Activated CD4-positive, CD25-positive, alpha-beta regulatory T cell treated with anti-CD3 and anti-CD28 coated beads, Interleukin-2, amount 50 U/mL, for 24 hours (primary cell): ENCODE measurements at regions not wholly inside any gene's neighbourhood (a gene's known extent, or its start where the extent isn't known, plus 50 kb on each side); places are given as distances from the start of the nearest gene placed in this dataset.
"Not testable (repeated sequence)": the region's sequence is repeated elsewhere in the genome, so short reads cannot be mapped to it uniquely, and the experiment has no call there.

ENCODE experiments used
- ATAC-seq, 2 donors: fragments of 150-1000 bp; cut with Tn5 transposase; one replicate each; pipeline ENCODE4 v1.10.0; 2021; ENCODE audit warnings: mild to moderate bottlenecking in 1 of 2, moderate library complexity in 1 of 2

GRCh38 chr4:67412153-67412712 lies 133.1 kb downstream of the CENPC start:
- not testable (repeated sequence) for ATAC-seq

DNA sequence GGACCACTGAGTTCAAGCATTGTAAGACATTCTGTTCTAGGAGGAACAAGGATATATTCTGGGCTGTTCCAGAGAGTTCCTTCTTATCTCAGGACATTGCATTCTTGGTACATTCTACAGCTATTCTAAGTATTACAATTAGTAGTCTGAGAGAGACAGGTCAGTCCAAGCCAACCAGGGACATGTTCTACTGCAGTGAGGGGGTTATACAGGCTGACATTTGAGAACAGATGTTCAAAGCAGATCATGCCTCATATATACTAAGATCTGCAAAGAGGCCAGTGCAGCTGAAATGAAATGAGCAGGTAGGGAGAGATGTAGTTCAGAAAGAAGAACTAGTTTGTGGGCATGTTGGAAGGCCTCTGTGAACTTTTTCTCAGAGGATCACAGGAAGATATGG lies 142.0 kb downstream of the CENPC start:
- no peak for ATAC-seq

DNA sequence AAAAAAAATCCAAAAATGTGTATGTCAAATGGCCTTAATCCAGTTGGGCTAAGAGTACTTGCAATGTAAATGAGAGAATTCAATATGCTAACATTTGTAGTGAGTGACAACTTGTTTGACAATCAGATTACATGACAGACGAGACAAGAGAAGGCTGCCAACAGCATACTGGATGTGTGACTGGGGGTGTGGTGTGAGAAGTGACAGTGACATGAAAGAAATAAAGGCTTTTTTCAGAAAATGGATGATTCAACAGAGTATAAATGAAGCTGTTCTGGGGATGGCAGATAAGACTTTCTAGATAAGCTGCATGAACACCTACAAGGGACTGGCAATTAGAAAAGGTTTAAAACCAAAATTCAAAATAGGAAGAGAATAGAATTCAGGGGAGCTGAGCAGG lies 143.4 kb downstream of the CENPC start:
- no peak for ATAC-seq

DNA sequence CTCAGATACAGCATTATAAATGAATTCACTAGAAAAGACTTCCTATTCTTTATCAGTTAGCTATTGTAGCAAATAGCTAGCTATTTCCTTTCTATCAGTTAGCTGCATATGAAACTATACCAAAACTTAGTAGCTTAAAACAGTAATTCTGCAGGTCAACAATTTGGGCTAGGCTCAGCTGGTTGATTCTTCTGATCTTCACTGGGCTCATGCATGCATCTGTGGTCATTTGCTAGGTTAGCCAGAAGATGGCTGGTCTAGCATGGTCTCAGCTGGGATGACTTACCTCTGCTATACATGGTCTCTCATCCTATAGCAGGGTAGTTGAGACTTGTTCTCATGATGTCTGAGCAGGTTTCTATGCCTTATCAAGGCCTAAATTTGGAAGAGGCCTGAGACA lies 147.4 kb downstream of the CENPC start:
- ATAC-seq: no peak

DNA sequence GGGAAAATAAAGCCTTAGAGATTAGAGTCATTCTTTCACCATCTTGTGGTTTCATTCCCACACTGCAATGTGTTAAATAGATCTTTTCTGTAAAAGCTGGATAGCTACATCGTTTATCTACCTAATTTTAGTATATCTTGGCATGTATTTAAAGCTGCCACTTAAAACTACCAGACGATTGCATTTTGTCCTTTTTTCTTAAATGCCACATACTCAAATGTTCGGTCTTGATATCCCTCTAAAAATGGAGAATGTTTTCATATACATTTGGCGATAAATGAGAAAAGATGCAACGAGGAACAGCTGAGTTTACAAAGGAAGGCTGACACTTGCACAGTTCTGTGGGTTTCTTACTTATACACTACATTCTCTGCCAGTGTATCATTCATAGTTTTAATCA lies 148.3 kb downstream of the CENPC start:
- no peak for ATAC-seq

- ATAC-seq: no peak
Measured at GRCh38 chr4:67396008-67396407, 149.3 kb downstream of the CENPC start.

DNA sequence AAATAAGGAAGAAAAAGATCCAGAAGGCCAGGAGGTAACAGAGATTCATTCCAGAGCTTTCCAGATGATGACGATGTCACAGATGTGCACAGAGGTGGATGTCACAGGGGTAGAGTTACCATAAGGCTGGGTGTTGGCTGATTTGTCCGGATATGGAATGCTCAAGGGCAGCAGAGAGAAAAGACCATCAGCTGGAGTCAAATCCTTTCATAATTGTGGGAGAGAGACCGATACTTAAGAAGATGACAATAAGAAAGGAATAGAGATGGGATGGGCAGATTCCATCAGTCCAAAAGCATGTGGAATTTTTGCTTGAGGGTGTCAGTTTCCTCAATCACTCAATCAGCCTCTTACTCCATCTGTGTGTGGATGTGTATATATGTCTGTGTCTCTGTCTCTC lies 150.4 kb downstream of the CENPC start:
- no peak for ATAC-seq

DNA sequence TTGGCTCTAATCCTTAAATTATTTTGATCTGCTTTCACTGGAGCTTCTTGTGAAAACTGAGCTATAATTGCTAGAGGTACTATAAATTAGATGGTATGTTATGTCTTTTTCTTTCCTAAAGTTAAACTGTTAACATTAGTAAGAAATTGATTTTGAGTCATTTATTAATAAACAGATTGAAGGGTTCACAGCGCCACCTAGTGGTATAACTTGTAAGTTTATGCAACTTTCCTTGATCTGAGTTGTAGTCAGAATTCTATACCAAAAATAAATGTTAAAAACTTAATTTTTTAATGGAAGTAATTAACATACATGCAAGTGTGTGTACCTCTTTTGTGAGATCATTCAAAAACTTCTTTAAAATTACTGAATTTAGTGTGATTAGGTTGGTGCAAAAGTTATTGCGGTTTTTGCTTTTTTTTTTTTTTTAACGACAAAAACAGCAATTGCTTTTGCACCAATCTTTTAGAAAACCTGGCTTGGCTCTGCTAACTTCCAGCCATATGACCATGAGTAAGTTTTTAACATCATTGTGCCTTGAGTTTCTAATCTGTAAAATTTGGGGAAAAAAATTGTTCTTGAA lies 151.5 kb downstream of the CENPC start:
- no peak for ATAC-seq

GRCh38 chr4:67393007-67393406 lies 152.3 kb downstream of the CENPC start:
- no peak for ATAC-seq

DNA sequence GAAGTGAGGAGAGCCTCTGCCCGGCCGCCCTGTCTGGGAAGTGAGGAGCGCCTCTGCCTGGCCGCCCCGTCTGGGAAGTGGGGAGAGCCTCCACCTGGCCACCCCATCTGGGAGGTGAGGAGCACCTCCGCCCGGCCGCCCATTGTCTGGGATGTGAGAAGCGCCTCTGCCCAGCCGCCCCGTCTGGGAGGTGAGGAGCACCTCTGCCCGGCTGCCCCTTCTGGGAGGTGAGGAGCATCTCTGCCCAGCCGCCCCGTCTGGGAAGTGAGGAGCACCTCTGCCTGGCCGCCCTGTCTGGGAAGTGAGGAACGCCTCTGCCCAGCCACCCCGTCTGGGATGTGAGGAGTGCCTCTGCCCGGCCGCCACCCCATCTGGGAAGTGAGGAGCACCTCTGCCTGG lies 163.9 kb downstream of the CENPC start:
- ATAC-seq: not testable (repeated sequence)

GRCh38 chr4:67380702-67381405 lies 164.4 kb downstream of the CENPC start:
- ATAC-seq: not testable (repeated sequence)

DNA sequence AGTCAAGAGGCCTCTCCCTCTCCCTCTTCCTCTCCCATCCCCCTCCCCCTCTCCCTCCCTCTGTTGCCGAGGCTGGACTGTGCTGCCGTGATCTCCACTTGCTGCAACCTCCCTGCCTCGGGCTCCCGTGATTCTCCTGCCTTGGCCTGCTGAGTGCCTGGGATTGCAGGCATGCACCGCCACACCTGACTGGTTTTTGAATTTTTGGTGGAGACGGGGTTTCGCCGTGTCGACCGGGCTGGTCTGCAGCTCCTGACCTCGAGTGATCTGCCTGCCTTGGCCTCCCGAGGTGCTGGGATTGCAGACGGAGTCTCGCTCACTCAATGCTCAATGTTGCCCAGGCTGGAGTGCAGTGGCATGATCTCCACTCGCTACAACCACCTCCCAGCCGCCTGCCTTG lies 165.1 kb downstream of the CENPC start:
- ATAC-seq: no peak

GRCh38 chr4:67375291-67375690 lies 170.0 kb downstream of the CENPC start:
- ATAC-seq: no peak

DNA sequence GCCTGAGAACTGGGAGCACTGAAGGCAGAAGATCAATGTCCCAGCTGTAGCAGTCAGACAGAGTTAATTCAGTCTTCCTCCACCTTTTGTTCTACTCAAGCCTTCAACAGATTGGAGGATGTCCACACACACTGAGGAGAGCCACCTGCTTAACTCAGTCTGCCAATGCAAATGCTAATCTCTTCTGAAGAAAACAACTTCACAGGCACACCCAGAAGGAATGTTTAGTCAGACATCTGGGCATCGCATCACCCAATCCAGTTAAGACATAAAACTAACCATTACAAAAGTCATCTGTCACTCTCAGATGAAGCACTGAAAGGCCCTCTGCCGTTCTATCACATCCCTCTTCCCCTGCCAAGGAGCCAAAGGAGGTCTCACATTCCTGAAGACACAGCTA lies 173.7 kb downstream of the CENPC start:
- ATAC-seq: no peak

DNA sequence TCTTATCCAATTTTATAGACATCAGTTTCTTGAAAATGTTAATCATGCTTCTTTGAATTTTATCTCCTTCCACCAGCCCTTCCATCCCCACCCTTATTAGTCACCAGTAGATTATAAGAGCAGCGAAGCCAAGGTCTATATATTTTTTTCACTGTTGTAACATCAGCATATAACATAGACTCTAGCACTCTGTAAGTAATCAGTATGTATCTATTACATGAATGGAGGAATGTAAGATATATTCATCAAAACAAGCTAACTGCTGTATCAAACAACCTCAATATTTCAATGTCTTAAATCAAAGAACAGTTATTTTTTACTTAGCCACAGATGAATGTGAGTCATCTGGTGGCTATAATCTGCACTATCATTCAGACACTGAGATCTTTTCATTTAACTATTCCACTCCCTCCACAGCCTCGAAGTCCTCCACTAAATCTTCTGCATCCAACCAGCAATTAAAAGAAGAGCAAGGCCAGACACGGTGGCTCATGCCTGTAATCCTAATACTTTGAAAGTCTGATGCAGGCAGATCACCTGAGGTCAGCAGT lies 178.9 kb downstream of the CENPC start:
- ATAC-seq: no peak

- no peak for ATAC-seq
Measured at GRCh38 chr4:67365661-67366245, 179.6 kb downstream of the CENPC start.

GRCh38 chr4:67355806-67356205 lies 189.5 kb downstream of the CENPC start:
- no peak for ATAC-seq

DNA sequence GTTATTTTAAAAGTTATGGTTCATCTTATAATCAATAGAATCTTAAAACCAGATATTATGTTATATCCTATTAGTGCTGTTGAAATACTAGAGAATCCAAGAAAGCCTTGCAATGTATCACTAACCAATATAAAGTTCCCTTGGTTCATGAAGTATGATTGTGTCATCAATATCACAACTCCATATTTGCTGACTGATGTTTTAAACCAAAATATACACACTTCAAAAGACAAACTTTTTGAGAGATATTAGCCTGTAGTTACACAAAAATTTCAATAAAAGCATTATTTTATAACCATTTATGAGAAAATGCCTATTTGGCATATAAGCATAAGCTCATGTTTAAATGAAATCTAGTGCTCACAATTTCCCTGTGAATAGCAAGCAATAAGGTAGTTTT lies 198.6 kb downstream of the CENPC start:
- ATAC-seq: no peak

- ATAC-seq: no peak
Measured at GRCh38 chr4:67344594-67345380, 200.5 kb downstream of the CENPC start.

DNA sequence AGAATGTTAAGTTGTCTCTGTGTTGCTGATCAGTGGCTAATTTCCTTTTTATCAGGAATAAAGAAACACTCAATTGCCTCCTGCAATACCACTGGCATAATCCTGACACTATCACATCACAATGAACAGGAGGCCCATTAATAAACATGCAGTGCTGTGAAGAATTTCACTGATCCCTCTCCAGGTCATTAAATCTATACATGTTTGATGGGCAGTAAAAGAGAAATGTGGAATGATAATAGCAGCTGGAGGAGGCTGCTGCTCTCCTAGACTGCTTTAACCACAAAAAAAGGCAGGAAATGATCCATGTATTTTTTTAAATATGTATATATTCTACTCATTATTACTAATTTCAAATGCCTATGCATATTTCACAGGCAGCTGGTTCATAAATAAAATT lies 202.1 kb downstream of the CENPC start:
- no peak for ATAC-seq

DNA sequence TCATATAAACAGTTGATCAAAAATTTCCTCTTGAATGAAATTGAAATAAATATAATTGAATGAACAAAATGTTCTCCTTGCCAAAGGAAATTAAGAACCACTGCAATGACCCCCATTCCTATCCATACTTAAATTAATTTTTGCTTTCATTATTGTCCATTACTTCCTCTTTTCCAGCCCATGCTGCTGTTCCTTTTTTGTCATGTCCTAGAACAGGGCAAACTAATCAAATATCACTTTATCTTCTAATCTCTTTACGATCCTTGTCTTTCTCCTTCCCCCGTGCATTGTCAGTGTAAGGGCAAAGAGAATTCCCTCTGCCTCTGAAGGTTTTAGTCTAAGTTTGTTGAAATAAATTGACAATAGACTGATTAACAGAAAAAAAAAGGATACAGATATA lies 203.0 kb downstream of the CENPC start:
- ATAC-seq: no peak

DNA sequence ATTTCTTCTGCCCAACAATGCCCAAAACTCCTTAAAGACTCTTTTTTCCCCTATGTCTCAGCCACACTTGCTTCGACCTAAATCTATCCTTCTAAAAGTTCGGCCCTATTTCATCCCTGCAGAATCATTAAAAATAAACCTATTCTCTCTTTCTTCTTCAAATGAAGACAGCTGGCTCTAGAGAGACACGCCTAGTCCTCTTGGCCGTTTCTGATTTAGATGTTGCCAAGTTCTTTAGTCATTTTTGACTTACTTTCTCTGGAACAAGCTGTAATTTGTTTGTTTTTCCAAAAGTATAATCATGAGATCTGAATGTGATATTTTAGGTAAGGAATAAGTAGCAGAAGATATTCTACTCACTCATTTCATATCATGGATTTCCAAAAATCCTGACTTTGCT lies 211.6 kb downstream of the CENPC start:
- no peak for ATAC-seq

- ATAC-seq: no peak
Measured at GRCh38 chr4:67332627-67333026, 212.7 kb downstream of the CENPC start.
